ENCODE measurements at regions not wholly inside any gene's neighbourhood (a gene's known extent, or its start where the extent isn't known, plus 50 kb on each side); places are given as distances from the start of the nearest gene placed in this dataset.
"Not testable (repeated sequence)": the region's sequence is repeated elsewhere in the genome, so short reads cannot be mapped to it uniquely, and the experiment has no call there.

GRCh38 chr10:77740396-77740795 is 102.8 kb upstream of the KCNMA1 start:
- not testable (repeated sequence) for TF ChIP-seq CTCF (conservative IDR thresholded peaks at IDR 0.05); EZH2 (IDR thresholded peaks at IDR 0.05; ENCODE audit: low read depth)

All from PC-9 (cell line).